DOHH2 (cell line): ENCODE measurements at regions not wholly inside any gene's neighbourhood (a gene's known extent, or its start where the extent isn't known, plus 50 kb on each side); places are given as distances from the start of the nearest gene placed in this dataset.

Experiments
- H3F3A ChIP-seq: fragments of 200-600 bp; sonication (generic), shearing (Covaris generic); 2 replicates; pipeline ENCODE4 v1.6.0; 2016; ENCODE audit warnings: antibody characterized with exemption, mild to moderate bottlenecking; ENCODE audit not compliant: control insufficient read depth, insufficient read depth
- H3K27ac ChIP-seq: fragments of 200-600 bp; sonication (generic); 2 replicates; pipeline ENCODE4 v1.5.1; 2014; ENCODE audit warnings: low read depth, mild to moderate bottlenecking, low read length, moderate library complexity
- H3K27me3 ChIP-seq: fragments of 200-600 bp; sonication (generic); 2 replicates; pipeline ENCODE4 v1.6.1; 2014; ENCODE audit warnings: mild to moderate bottlenecking, low read length, mixed read lengths; ENCODE audit not compliant: control insufficient read depth
- H3K36me3 ChIP-seq: fragments of 200-600 bp; sonication (generic); 2 replicates; pipeline ENCODE4 v1.6.1; 2014; ENCODE audit warnings: mild to moderate bottlenecking, low read length, moderate library complexity, mixed read lengths; ENCODE audit not compliant: control insufficient read depth
- H3K4me1 ChIP-seq: fragments of 200-600 bp; sonication (generic); 2 replicates; pipeline ENCODE4 v1.6.1; 2014; ENCODE audit warnings: mild to moderate bottlenecking, low read length, mixed read lengths; ENCODE audit not compliant: control insufficient read depth
- H3K4me2 ChIP-seq: fragments of 200-600 bp; sonication (generic); 2 replicates; pipeline ENCODE4 v1.6.0; 2014; ENCODE audit warnings: mild to moderate bottlenecking, low read length, moderate library complexity
- H3K4me3 ChIP-seq: fragments of 200-600 bp; sonication (generic); 2 replicates; pipeline ENCODE4 v1.5.1; 2014; ENCODE audit warnings: mild to moderate bottlenecking, low read length, mixed read lengths
- H3K79me2 ChIP-seq: fragments of 200-600 bp; sonication (generic); 2 replicates; pipeline ENCODE4 v1.6.1; 2014; ENCODE audit warnings: mild to moderate bottlenecking, low read length, mixed read lengths; ENCODE audit not compliant: control insufficient read depth
- H3K9me2 ChIP-seq: fragments of 200-600 bp; sonication (generic); replicated peaks from 2 replicates; pipeline ENCODE4 v1.6.1; 2014; ENCODE audit warnings: mild to moderate bottlenecking, low read length, mixed read lengths; ENCODE audit not compliant: control insufficient read depth
- H3K9me3 ChIP-seq: fragments of 200-600 bp; sonication (generic); 2 replicates; pipeline ENCODE4 v1.6.1; 2014; ENCODE audit warnings: antibody characterized with exemption, low read length, mixed read lengths; ENCODE audit not compliant: control insufficient read depth, insufficient read depth
- H4K20me1 ChIP-seq: fragments of 200-600 bp; sonication (generic); 2 replicates; pipeline ENCODE4 v1.6.0; 2014; ENCODE audit warnings: low read depth, mild to moderate bottlenecking, antibody characterized with exemption, low read length, moderate library complexity; ENCODE audit not compliant: control insufficient read depth, insufficient read depth
- EZH2phosphoT487 ChIP-seq: fragments of 200-600 bp; sonication (generic); IDR thresholded peaks from 2 replicates; pipeline ENCODE4 v1.6.1; 2017; ENCODE audit warnings: borderline replicate concordance, mild to moderate bottlenecking, antibody characterized with exemption, low read length, moderate library complexity, mixed read lengths
- TF ChIP-seq, protein P1 (sequence below): fragments of 200-600 bp; sonication (generic); IDR thresholded peaks from one replicate; pipeline ENCODE4 v1.5.1; 2014; ENCODE audit warnings: antibody characterized with exemption, mild to moderate bottlenecking, low read depth, low read length; ENCODE audit not compliant: poor library complexity, severe bottlenecking

DNA sequence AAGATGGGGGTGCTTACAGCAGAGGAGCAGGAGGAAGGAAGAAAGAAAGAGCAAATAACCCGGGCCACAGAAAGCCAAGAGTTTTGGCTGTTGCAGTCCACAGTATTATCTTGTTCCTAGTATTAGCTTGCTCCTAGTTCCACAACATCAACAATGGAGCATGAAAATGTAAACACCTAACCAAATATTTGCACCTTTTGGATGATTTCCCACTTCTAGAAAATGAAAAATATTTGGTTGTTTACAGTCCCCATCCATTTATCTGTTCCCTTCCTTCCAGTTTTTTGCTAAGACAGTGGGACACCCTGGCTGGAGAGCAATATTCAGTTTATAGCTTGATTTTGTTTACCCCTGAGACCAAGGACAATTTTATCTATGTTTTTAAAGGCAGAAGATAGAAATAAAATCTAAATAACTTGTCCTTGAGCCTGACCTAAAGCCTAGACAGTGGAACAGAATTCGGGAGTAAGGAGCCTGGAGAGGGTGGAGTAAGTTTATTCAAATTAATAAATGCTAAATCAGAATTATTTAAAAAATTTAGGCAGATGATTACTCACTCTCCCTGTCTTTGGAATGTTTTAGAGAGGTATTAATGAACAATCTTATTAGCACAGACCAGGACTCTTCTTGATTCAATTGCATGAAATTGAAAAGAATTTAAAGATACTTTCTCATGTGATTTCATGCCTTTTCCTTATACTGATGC, 51.6 kb downstream of the RESF1 start:
- Histone ChIP-seq H4K20me1 (no peaks in the 10 kb centered on the region), H3K4me1 (peaks cover 18% of the 10 kb centered on the region), H3K4me3 (no peak overlapping the region), H3F3A (no peaks in the 10 kb centered on the region), H3K79me2 (no peaks in the 10 kb centered on the region), H3K27ac (no peak overlapping the region), H3K27me3 (no peaks in the 10 kb centered on the region), H3K9me2 (no peaks in the 10 kb centered on the region), H3K4me2 (peak overlapping the region; percentile 30), H3K36me3 (no peaks in the 10 kb centered on the region), H3K9me3 (no peaks in the 10 kb centered on the region)
- no peak for TF ChIP-seq EZH2phosphoT487
- TF ChIP-seq, protein P1, sequence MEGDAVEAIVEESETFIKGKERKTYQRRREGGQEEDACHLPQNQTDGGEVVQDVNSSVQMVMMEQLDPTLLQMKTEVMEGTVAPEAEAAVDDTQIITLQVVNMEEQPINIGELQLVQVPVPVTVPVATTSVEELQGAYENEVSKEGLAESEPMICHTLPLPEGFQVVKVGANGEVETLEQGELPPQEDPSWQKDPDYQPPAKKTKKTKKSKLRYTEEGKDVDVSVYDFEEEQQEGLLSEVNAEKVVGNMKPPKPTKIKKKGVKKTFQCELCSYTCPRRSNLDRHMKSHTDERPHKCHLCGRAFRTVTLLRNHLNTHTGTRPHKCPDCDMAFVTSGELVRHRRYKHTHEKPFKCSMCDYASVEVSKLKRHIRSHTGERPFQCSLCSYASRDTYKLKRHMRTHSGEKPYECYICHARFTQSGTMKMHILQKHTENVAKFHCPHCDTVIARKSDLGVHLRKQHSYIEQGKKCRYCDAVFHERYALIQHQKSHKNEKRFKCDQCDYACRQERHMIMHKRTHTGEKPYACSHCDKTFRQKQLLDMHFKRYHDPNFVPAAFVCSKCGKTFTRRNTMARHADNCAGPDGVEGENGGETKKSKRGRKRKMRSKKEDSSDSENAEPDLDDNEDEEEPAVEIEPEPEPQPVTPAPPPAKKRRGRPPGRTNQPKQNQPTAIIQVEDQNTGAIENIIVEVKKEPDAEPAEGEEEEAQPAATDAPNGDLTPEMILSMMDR: no peak

DNA sequence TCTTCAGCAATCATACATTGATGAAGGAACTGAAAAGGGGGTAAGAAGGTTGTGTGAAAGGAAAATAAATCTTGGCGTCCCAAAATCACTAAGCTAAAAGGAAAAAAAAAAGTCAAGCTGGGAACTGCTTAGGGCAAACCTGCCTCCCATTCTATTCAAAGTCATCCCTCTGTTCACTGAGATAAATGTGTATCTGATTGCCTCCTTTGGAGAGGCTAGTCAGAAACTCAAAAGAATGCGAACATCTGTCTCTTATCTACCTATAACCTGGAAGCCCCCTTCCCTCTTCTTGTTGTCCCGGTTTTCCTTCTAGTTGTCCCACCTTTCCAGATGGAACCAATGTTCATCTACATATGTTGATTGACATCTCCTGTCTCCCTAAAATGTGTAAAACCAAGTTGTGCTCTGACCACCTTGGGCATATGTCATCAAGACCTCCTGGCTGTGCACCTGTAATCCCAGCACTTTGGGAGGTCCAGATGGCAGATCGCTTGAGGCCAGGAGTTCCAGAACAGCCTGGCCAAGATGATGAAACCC, 53.1 kb downstream of the RESF1 start:
- no peak overlapping the region for H3K27ac ChIP-seq
- peaks cover 18% of the 10 kb centered on the region for H3K4me1 ChIP-seq
- H3K27me3 ChIP-seq: no peaks in the 10 kb centered on the region
- no peak overlapping the region for H3K4me2 ChIP-seq
- TF ChIP-seq, protein P1: no peak
- no peak for TF ChIP-seq EZH2phosphoT487
- H3F3A ChIP-seq: no peaks in the 10 kb centered on the region
- H3K79me2 ChIP-seq: no peaks in the 10 kb centered on the region
- H3K9me3 ChIP-seq: no peaks in the 10 kb centered on the region
- H3K36me3 ChIP-seq: no peaks in the 10 kb centered on the region
- H4K20me1 ChIP-seq: no peaks in the 10 kb centered on the region
- no peaks in the 10 kb centered on the region for H3K9me2 ChIP-seq
- H3K4me3 ChIP-seq: no peak overlapping the region

DNA sequence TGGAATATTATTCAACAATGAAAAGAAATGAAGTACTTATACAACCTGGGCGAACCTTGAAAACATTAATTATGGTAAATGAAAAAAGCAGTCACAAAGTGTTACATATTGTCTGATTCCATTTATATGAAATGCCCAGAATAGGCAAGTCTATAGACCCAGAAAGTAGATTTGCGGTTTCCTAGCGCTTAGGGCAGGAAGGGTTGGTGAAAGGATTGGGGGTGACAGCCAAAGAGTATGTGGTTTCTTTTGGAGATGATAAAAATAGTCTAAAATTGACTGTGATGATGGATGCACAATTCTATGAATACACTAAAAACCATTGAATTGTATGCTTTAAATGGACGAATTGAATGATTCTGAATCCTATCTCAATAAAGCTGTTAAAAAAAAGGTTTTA, 55.8 kb downstream of the RESF1 start:
- H3K36me3 ChIP-seq: no peaks in the 10 kb centered on the region
- no peak for TF ChIP-seq EZH2phosphoT487
- TF ChIP-seq, protein P1: no peak
- H3K27ac ChIP-seq: no peak overlapping the region
- no peaks in the 10 kb centered on the region for H4K20me1 ChIP-seq
- no peaks in the 10 kb centered on the region for H3F3A ChIP-seq
- H3K4me3 ChIP-seq: no peak overlapping the region
- H3K79me2 ChIP-seq: no peaks in the 10 kb centered on the region
- no peaks in the 10 kb centered on the region for H3K9me3 ChIP-seq
- H3K9me2 ChIP-seq: no peaks in the 10 kb centered on the region
- peaks cover 15% of the 10 kb centered on the region for H3K4me1 ChIP-seq
- H3K4me2 ChIP-seq: no peak overlapping the region
- H3K27me3 ChIP-seq: no peaks in the 10 kb centered on the region
